ENCODE measurements at regions not wholly inside any gene's neighbourhood (a gene's known extent, or its start where the extent isn't known, plus 50 kb on each side); places are given as distances from the start of the nearest gene placed in this dataset.
"Not testable (repeated sequence)": the region's sequence is repeated elsewhere in the genome, so short reads cannot be mapped to it uniquely, and the experiment has no call there.

DNA sequence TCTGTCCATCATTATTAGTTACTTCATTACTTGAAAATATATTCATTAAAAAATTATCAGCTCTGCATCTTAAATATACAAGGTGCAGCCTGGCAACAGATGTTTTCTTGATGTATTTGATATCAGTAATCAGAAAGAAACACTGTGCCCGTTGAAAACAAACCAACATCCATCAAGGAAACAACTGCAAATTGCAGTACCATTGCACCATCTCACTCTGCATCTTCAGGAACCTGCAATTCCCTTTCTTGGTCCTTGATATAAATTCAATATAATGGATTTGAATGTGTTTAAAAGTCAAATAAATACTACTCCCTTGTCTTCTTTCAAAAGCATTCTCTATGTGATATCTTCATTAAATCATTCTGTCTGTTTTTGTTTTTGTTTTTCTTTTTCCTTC is 1131.2 kb downstream of the FAM181B start:
- no peak for DNase-seq (ENCODE audit: low read depth in 2 of 2, low spot score in 1 of 2)

- no peak for DNase-seq (ENCODE audit: low read depth in 2 of 2, low spot score in 1 of 2)
Measured at GRCh38 chr11:81596704-81597103, 1137.0 kb downstream of the FAM181B start.

DNA sequence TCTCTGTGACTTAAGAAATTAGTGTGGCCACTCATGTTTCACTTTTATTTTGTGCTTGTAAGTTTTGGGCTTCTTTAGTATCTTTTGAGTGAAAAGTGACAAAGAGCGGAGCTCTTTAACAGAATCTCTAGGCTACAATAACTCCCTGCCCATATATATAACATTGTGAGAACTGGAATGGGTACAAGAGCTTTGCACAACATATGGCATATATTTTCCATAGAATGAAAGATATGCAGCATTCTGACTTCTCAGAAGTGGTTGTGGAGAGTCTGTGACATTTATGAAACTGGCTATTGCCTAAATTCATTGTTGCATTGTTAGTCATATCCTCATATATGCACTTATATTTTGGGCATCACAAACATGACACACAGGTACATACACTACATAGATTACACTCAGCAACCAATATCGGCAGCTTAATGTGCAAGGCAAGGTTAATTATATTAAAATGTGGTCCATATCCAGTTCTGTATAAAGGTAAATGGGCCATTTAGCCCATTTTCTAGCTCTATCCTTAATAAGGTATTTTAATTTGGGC is 1148.2 kb downstream of the FAM181B start:
- no peak for DNase-seq (ENCODE audit: low read depth in 2 of 2, low spot score in 1 of 2)

DNA sequence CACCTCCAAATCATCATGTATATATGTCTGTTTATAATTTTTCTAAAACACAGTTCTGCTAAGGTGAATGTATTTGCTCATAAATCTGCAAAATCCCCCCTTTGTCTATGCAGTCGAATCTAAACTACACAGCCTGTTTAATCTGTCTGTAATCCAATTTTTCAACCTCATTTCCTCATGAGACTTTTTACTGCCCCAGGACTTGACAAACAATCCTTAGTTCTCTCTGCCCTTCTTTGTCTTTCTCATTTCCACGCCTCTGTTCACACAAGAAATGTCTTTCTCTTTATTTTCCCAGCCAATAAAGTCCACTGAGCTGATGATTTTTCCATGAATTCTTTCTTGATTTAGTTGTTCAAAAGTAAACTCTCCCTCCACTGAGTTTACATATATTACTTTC is 1154.3 kb downstream of the FAM181B start:
- no peak for DNase-seq (ENCODE audit: low read depth in 2 of 2, low spot score in 1 of 2)

DNA sequence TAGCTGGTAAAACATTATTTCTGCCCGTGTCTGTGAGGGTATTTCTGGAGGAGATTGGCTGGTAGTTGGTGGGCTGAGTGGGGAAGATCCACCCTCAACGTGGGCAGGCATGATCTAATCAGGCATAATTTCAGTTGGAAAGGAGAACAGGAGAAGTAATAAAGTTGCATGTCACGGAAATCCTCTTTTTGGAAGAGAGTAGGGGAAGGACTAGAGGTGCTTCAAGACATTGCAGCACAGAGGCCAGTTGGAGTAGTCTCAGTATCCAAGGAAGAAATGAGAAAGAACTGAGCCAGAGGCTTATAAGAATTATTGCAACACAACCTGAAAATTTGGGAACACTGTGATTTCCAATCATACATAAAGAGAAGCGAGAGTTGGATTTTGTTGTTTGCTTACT is 1155.1 kb downstream of the FAM181B start:
- no peak for DNase-seq (ENCODE audit: low read depth in 2 of 2, low spot score in 1 of 2)

DNA sequence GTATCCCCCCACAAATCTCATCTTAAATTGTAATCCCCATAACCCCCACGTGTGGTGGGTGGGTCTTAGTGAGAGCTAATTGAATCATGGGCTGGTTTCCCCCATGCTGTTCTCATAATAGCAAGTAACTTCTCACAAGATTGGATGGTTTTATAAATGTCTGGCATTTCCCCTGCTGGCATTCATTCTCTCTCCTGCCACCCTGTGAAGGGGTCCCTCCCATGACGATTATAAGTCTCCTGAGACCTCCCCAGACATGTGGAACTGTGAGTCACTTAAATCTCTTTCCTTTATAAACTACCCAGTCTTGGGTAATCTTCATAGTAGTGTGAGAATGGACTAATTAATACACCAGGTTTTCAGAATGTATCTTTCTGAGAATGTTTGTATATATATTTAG is 1159.4 kb downstream of the FAM181B start:
- DNase-seq (ENCODE audit: low read depth in 2 of 2, low spot score in 1 of 2): no peak

- DNase-seq (ENCODE audit: low read depth in 2 of 2, low spot score in 1 of 2): no peak
Measured at GRCh38 chr11:81573367-81573766, 1160.3 kb downstream of the FAM181B start.

- DNase-seq (ENCODE audit: low read depth in 2 of 2, low spot score in 1 of 2): no peak
Measured at GRCh38 chr11:81570669-81571068, 1163.0 kb downstream of the FAM181B start.

- DNase-seq (ENCODE audit: low read depth in 2 of 2, low spot score in 1 of 2): no peak
Measured at GRCh38 chr11:81569999-81570398, 1163.7 kb downstream of the FAM181B start.

- no peak for DNase-seq (ENCODE audit: low read depth in 2 of 2, low spot score in 1 of 2)
Measured at GRCh38 chr11:81568918-81569317, 1164.7 kb downstream of the FAM181B start.

DNA sequence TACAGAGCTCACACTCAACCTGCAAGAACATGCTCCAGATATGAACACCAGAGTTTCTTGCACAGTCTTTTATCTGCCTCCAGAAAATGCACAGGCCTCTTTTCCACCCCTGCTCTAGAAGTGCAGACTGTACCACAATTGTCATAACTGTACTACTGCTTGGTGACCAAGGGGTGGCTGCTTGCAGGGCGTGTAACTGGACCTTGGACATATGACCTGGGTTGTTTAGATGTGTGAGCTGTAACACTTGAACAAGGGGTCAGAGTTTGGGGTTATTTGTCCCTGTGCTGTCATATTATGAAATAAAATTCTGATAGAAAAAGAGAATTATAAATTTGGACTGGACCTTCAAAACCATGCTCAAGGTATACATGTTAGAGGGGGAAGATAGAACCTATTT is 1185.5 kb downstream of the FAM181B start:
- DNase-seq (ENCODE audit: low read depth in 2 of 2, low spot score in 1 of 2): no peak

DNA sequence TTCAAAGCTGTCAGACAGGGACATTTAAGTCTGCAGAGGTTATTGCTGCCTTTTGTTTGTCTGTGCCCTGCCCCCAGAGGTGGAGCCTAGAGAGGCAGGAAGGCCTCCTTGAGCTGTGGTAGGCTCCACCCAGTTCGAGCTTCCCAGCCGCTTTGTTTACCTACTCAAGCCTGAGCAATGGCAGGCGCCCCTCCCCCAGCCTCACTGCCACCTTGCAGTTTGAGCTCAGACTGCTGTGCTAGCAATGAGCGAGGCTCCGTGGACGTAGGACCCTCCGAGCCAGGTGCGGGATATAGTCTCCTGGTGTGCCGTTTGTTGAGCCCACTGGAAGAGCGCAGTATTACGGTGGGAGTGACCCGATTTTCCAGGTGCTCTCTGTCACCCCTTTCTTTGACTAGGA is 1193.9 kb downstream of the FAM181B start:
- not testable (repeated sequence) for DNase-seq (ENCODE audit: low read depth in 2 of 2, low spot score in 1 of 2)

DNA sequence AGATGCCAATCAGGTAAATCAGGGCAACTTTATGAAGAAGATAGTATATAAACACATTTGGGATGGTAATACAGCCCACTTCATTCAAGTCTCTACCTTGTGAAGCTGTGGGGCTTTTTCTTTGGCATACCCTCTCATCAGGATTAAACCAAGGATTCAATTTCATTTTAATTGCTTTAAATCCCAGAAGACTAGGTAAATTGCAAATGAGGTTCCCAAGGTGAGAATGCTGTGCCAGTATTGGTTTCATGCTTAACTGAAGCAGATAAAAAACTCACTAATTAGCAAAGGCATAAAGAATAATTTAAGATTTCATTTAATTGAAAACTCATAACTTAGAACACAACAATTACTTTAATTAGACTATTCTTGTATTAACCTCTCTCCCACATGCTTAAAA is 1218.1 kb downstream of the FAM181B start:
- no peak for DNase-seq (ENCODE audit: low read depth in 2 of 2, low spot score in 1 of 2)

GRCh38 chr11:81497202-81497804 is 1236.4 kb downstream of the FAM181B start:
- DNase-seq (ENCODE audit: low read depth in 2 of 2, low spot score in 1 of 2): no peak

GRCh38 chr11:81496601-81497000 is 1237.1 kb downstream of the FAM181B start:
- DNase-seq (ENCODE audit: low read depth in 2 of 2, low spot score in 1 of 2): no peak

GRCh38 chr11:81495699-81496292 is 1237.9 kb downstream of the FAM181B start:
- DNase-seq (ENCODE audit: low read depth in 2 of 2, low spot score in 1 of 2): no peak

- no peak for DNase-seq (ENCODE audit: low read depth in 2 of 2, low spot score in 1 of 2)
Measured at GRCh38 chr11:81494431-81494830, 1239.2 kb downstream of the FAM181B start.

DNA sequence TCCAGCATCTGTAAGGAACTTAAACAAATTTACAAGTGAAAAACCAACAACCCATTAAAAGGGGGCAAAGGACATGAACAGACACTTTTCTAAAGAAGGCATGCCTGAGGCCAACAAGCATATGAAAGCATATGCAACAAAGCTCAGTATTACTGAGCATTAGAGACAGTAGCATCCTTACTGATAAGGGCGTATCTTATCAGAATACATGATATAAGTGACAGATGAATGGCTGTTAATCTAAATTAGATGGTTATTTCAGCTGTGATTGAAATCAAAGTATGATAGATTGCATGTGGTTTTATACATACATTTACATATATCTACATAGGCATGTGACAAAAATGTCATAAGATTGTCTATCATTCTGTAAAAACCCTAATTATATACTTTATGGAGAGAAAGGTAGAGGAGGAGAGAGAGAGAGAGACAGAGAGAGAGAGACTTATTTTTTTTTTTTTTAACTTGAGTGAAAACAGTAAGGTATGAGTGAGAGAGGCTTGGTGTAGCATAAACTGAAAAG is 1240.7 kb downstream of the FAM181B start:
- no peak for DNase-seq (ENCODE audit: low read depth in 2 of 2, low spot score in 1 of 2)

DNA sequence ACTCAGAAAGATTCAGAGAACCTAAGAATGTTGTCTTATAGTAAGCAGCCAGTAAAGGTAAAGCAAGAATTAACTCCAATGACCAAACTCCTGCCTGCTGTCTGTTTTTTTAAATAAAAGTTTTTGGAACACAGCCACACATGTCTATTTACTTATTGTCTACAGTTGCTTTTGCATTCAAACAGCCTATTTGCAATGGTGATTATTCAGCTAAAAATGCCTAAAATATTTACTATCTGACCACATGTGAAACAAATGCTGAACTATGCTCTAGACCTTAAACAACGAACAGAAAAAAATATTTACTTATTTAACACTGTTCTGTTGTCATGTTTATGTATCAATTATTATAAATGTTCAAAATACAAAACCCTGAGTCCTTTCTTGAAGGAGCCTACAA is 1246.6 kb downstream of the FAM181B start:
- DNase-seq (ENCODE audit: low read depth in 2 of 2, low spot score in 1 of 2): no peak

GRCh38 chr11:81484196-81484595 is 1249.5 kb downstream of the FAM181B start:
- DNase-seq (ENCODE audit: low read depth in 2 of 2, low spot score in 1 of 2): no peak

DNA sequence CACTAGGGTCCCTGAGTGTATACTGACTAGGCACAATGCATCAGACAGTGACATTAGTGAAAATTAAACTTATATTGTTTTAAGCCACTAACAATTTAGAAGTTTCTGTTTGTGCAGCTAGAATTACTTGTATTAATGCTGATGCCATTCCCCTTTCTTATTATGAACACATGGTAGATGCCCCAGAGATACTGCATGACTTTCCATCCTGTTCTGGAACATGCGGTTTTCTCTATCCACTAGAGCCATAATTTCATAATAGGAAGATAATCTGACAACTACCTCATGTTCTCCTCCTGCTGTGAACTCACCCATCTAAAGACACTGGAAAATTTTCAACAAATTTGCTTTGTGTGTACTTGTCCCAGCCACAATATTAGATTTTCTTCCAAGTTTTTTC is 1256.4 kb downstream of the FAM181B start:
- DNase-seq (ENCODE audit: low read depth in 2 of 2, low spot score in 1 of 2): no peak

DNA sequence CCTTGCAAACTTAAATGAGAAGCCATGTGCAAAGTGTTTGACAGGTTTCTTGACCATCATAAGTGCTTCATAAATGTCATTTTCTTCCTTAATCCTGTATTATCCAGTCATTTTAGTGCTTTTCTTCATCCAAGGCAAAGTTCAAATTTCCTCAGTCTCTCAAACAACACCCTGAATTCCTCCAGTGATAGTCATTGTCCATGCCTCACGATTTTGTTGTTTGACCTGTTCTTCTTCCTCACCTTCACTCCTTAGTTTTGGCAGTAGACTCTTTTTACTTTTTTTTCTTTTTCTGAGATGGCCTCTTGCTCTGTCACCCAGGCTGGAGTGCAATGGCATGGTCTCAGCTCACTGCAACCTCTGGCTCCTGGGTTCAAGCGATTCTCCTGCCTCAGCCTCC is 1257.3 kb downstream of the FAM181B start:
- no peak for DNase-seq (ENCODE audit: low read depth in 2 of 2, low spot score in 1 of 2)

DNA sequence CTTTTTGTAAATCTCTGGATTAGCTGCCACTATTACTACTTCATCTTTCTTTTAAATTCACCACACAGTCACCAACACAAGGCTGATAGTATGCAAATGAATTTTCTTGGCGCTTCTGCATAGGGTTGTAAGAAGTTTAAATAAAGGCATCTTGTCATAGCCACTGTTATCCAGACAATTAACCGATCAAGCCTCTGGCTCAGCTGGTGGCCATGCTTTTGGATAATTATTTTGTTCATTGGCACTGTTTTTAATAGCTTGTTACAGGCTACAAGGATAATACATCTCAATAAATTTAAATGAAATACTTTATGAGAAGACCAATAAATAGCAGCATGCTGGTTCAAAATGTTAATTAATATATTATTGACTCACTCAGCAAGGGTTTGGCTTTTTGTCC is 1261.0 kb downstream of the FAM181B start:
- DNase-seq (ENCODE audit: low read depth in 2 of 2, low spot score in 1 of 2): no peak
